Gastrocnemius medialis (tissue), 4 donors: ENCODE measurements at regions not wholly inside any gene's neighbourhood (a gene's known extent, or its start where the extent isn't known, plus 50 kb on each side); places are given as distances from the start of the nearest gene placed in this dataset.

Experiments used
- POLR2A ChIP-seq, 2 donors: fragments of 450-650 bp; IDR thresholded peaks; one replicate each; pipeline ENCODE4 v1.6.1; 2017; ENCODE audit warnings: antibody characterized with exemption in 2 of 2, mild to moderate bottlenecking in 2 of 2, moderate library complexity in 2 of 2
- TF ChIP-seq, protein P1 (sequence below), 5 experiments: fragments of 450-650 bp in 3 of 5; fragments of 200-600 bp in 2 of 5; sonication (generic) in 2 of 5; IDR thresholded peaks in 4 of 5; conservative IDR thresholded peaks in 1 of 5; 1 replicate in 4 of 5; 2 replicates in 1 of 5; pipeline ENCODE4 v1.5.1; 2016 to 2019; ENCODE audit warnings: antibody characterized with exemption in 5 of 5, mild to moderate bottlenecking in 3 of 5, moderate library complexity in 3 of 5

DNA sequence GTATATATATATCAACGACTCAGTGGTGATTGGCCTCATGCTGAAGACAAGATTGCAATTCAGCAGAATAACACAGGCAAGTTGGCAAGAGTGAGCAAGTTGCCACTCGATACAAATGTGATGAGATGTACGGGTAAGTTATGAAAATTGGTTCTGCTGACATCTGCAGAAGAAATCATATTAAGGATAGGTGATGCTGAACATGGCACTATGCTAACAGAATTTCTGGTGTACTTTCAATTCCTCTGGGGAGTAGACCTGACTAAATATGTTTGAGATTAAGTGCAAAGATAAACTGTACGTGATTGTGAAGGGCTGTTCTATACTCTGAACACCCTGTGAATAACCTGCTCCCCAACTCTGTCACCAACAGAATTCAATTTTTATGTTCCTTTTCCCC lies 758.2 kb downstream of the TBC1D32 start:
- TF ChIP-seq, protein P1, sequence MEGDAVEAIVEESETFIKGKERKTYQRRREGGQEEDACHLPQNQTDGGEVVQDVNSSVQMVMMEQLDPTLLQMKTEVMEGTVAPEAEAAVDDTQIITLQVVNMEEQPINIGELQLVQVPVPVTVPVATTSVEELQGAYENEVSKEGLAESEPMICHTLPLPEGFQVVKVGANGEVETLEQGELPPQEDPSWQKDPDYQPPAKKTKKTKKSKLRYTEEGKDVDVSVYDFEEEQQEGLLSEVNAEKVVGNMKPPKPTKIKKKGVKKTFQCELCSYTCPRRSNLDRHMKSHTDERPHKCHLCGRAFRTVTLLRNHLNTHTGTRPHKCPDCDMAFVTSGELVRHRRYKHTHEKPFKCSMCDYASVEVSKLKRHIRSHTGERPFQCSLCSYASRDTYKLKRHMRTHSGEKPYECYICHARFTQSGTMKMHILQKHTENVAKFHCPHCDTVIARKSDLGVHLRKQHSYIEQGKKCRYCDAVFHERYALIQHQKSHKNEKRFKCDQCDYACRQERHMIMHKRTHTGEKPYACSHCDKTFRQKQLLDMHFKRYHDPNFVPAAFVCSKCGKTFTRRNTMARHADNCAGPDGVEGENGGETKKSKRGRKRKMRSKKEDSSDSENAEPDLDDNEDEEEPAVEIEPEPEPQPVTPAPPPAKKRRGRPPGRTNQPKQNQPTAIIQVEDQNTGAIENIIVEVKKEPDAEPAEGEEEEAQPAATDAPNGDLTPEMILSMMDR (IDR thresholded peaks at IDR 0.05 in 4 of 5, conservative IDR thresholded peaks at IDR 0.05 in 1 of 5): no peak
- no peak for TF ChIP-seq POLR2A (IDR thresholded peaks at IDR 0.05)
